ENCODE measurements at regions not wholly inside any gene's neighbourhood (a gene's known extent, or its start where the extent isn't known, plus 50 kb on each side); places are given as distances from the start of the nearest gene placed in this dataset.

DNA sequence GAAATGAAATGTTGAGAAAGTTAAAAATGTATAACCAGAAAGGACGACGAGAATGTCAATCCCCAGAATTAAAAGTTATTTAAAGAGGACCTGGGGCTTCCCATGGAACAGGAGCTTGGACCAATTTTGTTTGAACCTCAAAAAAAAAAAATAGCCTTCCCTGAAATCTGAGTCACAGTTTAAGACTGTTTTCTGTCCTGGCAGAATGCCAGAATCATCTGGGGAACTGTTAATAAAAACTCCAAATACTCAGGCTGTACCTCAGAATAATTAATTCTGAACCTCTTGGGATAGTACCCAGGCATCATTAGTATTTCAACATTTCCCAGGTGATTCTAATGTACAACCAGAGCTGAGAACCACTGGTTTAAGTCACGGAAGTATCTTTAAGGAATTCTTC, 102.2 kb upstream of the SLCO6A1 start (continued):
- TF ChIP-seq, protein P1, sequence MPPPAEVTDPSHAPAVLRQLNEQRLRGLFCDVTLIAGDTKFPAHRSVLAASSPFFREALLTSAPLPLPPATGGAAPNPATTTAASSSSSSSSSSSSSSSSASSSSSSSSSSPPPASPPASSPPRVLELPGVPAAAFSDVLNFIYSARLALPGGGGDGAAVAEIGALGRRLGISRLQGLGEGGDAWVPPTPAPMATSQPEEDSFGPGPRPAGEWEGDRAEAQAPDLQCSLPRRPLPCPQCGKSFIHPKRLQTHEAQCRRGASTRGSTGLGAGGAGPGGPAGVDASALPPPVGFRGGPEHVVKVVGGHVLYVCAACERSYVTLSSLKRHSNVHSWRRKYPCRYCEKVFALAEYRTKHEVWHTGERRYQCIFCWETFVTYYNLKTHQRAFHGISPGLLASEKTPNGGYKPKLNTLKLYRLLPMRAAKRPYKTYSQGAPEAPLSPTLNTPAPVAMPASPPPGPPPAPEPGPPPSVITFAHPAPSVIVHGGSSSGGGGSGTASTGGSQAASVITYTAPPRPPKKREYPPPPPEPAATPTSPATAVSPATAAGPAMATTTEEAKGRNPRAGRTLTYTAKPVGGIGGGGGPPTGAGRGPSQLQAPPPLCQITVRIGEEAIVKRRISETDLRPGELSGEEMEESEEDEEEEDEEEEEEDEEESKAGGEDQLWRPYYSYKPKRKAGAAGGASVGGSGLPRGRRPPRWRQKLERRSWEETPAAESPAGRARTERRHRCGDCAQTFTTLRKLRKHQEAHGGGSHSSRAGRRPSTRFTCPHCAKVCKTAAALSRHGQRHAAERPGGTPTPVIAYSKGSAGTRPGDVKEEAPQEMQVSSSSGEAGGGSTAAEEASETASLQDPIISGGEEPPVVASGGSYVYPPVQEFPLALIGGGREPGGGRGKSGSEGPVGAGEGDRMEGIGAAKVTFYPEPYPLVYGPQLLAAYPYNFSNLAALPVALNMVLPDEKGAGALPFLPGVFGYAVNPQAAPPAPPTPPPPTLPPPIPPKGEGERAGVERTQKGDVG (CRISPR knock-in tag; IDR thresholded peaks at IDR 0.05), result no peak
- TF ChIP-seq TARDBP (IDR thresholded peaks at IDR 0.05; ENCODE audit: borderline replicate concordance) (no peak), ATF7 (IDR thresholded peaks at IDR 0.05; ENCODE audit: low read depth) (no peak), POLR2A (IDR thresholded peaks at IDR 0.05; ENCODE audit: low read depth, low read length) (no peak)
- TF ChIP-seq, protein P2, sequence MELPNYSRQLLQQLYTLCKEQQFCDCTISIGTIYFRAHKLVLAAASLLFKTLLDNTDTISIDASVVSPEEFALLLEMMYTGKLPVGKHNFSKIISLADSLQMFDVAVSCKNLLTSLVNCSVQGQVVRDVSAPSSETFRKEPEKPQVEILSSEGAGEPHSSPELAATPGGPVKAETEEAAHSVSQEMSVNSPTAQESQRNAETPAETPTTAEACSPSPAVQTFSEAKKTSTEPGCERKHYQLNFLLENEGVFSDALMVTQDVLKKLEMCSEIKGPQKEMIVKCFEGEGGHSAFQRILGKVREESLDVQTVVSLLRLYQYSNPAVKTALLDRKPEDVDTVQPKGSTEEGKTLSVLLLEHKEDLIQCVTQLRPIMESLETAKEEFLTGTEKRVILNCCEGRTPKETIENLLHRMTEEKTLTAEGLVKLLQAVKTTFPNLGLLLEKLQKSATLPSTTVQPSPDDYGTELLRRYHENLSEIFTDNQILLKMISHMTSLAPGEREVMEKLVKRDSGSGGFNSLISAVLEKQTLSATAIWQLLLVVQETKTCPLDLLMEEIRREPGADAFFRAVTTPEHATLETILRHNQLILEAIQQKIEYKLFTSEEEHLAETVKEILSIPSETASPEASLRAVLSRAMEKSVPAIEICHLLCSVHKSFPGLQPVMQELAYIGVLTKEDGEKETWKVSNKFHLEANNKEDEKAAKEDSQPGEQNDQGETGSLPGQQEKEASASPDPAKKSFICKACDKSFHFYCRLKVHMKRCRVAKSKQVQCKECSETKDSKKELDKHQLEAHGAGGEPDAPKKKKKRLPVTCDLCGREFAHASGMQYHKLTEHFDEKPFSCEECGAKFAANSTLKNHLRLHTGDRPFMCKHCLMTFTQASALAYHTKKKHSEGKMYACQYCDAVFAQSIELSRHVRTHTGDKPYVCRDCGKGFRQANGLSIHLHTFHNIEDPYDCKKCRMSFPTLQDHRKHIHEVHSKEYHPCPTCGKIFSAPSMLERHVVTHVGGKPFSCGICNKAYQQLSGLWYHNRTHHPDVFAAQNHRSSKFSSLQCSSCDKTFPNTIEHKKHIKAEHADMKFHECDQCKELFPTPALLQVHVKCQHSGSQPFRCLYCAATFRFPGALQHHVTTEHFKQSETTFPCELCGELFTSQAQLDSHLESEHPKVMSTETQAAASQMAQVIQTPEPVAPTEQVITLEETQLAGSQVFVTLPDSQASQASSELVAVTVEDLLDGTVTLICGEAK (IDR thresholded peaks at IDR 0.05; ENCODE audit: borderline replicate concordance), result no peak

DNA sequence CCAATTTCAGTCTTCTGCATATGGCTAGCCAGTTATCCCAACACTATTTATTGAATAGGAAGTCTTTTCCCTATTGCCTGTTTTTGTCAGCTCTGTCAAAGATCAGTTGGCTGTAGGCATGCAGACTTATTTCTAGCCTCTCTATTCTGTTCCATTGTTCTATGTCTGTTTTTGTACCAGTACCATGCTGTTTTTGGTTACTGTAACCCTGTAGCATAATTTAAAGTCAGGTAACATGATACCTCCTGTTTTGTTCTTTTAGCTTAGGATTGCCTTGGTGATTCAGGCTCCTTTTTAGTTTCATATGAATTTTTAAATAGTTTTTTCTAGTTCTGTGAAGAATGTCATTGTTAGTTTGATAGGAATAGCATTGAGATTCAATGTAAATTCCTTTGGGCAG, 104.9 kb upstream of the SLCO6A1 start:
- no peak for ATAC-seq
- no peak for FAIRE-seq
- Histone ChIP-seq H2AFZ (ENCODE audit: control insufficient read depth, low read depth, low read length) (no peak overlapping the region), H3K4me3 (no peak overlapping the region), H3K27ac (ENCODE audit: control insufficient read depth, insufficient read depth) (no peak overlapping the region), H3K79me2 (ENCODE audit: control insufficient read depth, insufficient read depth, low read length) (no peaks in the 10 kb centered on the region), H3K36me3 (ENCODE audit: control insufficient read depth in 2 of 2, insufficient read depth in 2 of 2, low read length in 1 of 2) (no peaks in the 10 kb centered on the region), H3K4me1 (ENCODE audit: control insufficient read depth, insufficient read depth, low read length) (no peaks in the 10 kb centered on the region), H3K9ac (ENCODE audit: control insufficient read depth, insufficient read depth, low read length) (no peak overlapping the region), H3K4me2 (ENCODE audit: control insufficient read depth, insufficient read depth) (no peak overlapping the region), H4K20me1 (ENCODE audit: control insufficient read depth, insufficient read depth) (no peaks in the 10 kb centered on the region), H3K9me3 (replicated peaks; ENCODE audit: control insufficient read depth, insufficient read depth, low read length) (no peaks in the 10 kb centered on the region), H3K27me3 (replicated peaks in 1 of 2; ENCODE audit: control insufficient read depth in 2 of 2, insufficient read depth in 2 of 2, low read length in 1 of 2) (no peaks in the 10 kb centered on the region)
- ChIA-PET CTCF (interaction anchor here (0.6 to 1.6 kb wide), 2 partner anchors 8 to 546 kb away, joined by 3 to 4 read pairs; no protein-coding TSS in a partner anchor), SMC1A (ENCODE audit: uncharacterized antibody, unreplicated experiment) (no interaction called here), RAD21 (ENCODE audit: unreplicated experiment) (no interaction called here), POLR2A (no interaction called here)
- no peak for DNase-seq (ENCODE audit: low read depth, low spot score)
- intact Hi-C loops (cut with micrococcal nuclease; ENCODE audit: unreplicated experiment), result no loop called here
- BruUV-seq (replicated peaks), result no TSS peak
- in situ Hi-C loops (cut with MboI), result no loop called here
- TF ChIP-seq TARDBP (IDR thresholded peaks at IDR 0.05; ENCODE audit: borderline replicate concordance), result no peak
- no peak for TF ChIP-seq SIN3A (IDR thresholded peaks at IDR 0.05; ENCODE audit: low read depth, low read length)
- TF ChIP-seq, protein P3, sequence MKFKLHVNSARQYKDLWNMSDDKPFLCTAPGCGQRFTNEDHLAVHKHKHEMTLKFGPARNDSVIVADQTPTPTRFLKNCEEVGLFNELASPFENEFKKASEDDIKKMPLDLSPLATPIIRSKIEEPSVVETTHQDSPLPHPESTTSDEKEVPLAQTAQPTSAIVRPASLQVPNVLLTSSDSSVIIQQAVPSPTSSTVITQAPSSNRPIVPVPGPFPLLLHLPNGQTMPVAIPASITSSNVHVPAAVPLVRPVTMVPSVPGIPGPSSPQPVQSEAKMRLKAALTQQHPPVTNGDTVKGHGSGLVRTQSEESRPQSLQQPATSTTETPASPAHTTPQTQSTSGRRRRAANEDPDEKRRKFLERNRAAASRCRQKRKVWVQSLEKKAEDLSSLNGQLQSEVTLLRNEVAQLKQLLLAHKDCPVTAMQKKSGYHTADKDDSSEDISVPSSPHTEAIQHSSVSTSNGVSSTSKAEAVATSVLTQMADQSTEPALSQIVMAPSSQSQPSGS (IDR thresholded peaks at IDR 0.05; ENCODE audit: low read length), result no peak
- TF ChIP-seq, protein P4, sequence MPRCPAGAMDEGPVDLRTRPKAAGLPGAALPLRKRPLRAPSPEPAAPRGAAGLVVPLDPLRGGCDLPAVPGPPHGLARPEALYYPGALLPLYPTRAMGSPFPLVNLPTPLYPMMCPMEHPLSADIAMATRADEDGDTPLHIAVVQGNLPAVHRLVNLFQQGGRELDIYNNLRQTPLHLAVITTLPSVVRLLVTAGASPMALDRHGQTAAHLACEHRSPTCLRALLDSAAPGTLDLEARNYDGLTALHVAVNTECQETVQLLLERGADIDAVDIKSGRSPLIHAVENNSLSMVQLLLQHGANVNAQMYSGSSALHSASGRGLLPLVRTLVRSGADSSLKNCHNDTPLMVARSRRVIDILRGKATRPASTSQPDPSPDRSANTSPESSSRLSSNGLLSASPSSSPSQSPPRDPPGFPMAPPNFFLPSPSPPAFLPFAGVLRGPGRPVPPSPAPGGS (IDR thresholded peaks at IDR 0.05; ENCODE audit: borderline replicate concordance, insufficient read depth, low read depth, low read length, poor library complexity, severe bottlenecking), result no peak
- TF ChIP-seq PAX8 (IDR thresholded peaks at IDR 0.05), result no peak
- TF ChIP-seq SP1 (IDR thresholded peaks at IDR 0.05; ENCODE audit: low read depth, low read length), result no peak
- no peak for TF ChIP-seq EP300 (IDR thresholded peaks at IDR 0.05; ENCODE audit: borderline replicate concordance in 1 of 2, control insufficient read depth in 1 of 2, low read depth in 2 of 2, low read length in 2 of 2)
- no peak for TF ChIP-seq SMARCA5 (IDR thresholded peaks at IDR 0.05)
- no peak for TF ChIP-seq EGR1 (IDR thresholded peaks at IDR 0.05; ENCODE audit: borderline replicate concordance in 1 of 2, low read depth in 2 of 2, low read length in 2 of 2)
- no peak for TF ChIP-seq MYC (IDR thresholded peaks at IDR 0.05; ENCODE audit: insufficient read depth, insufficient read length, insufficient replicate concordance, low read length, severe bottlenecking)

Measured in GM12878 (cell line).